ENCODE measurements at regions not wholly inside any gene's neighbourhood (a gene's known extent, or its start where the extent isn't known, plus 50 kb on each side); places are given as distances from the start of the nearest gene placed in this dataset.
"Not testable (repeated sequence)": the region's sequence is repeated elsewhere in the genome, so short reads cannot be mapped to it uniquely, and the experiment has no call there.

DNA sequence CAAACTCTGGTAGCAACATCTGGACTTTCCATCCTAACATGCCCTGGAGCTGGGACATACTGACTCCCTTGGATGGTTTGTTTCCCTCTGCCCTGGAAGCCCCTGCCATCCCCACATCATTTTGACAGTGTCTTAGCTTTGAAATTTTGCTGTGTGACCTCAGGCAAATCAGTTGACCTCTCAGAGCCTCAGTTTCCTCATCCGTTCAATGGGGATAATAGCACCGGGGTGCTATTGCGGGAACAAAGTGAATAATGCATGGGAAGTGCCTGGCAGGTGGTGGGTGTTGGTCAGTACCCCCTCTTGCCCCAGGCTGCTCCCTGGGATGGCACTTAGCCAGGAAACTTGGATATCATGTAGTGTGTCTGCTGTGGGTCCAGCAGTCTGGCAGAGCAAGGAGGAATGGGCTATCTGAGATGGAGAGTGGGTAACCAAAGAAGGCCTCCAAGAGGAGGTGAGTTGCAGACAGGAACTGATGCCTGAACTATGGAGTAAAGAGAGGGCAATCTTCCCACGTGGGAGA, 88.6 kb downstream of the MRPL14 start:
- TF ChIP-seq, protein P1, sequence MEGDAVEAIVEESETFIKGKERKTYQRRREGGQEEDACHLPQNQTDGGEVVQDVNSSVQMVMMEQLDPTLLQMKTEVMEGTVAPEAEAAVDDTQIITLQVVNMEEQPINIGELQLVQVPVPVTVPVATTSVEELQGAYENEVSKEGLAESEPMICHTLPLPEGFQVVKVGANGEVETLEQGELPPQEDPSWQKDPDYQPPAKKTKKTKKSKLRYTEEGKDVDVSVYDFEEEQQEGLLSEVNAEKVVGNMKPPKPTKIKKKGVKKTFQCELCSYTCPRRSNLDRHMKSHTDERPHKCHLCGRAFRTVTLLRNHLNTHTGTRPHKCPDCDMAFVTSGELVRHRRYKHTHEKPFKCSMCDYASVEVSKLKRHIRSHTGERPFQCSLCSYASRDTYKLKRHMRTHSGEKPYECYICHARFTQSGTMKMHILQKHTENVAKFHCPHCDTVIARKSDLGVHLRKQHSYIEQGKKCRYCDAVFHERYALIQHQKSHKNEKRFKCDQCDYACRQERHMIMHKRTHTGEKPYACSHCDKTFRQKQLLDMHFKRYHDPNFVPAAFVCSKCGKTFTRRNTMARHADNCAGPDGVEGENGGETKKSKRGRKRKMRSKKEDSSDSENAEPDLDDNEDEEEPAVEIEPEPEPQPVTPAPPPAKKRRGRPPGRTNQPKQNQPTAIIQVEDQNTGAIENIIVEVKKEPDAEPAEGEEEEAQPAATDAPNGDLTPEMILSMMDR (IDR thresholded peaks at IDR 0.05; ENCODE audit: extremely low read depth, low read depth, low read length), result no peak
- peak; percentile 42 for DNase-seq (ENCODE audit: insufficient read length, low spot score, missing footprints)
- no peaks in the 10 kb centered on the region for H4K20me1 ChIP-seq (ENCODE audit: insufficient read depth, low read length)
- H3K9me3 ChIP-seq (ENCODE audit: low read depth, low read length), result no peaks in the 10 kb centered on the region
- H3K4me2 ChIP-seq (ENCODE audit: insufficient read depth, low read length), result no peak overlapping the region
- no peak overlapping the region for H3K4me3 ChIP-seq (ENCODE audit: insufficient read depth, low read length)
- H3K27ac ChIP-seq (ENCODE audit: low read depth, low read length), result no peak overlapping the region
- H2AFZ ChIP-seq (ENCODE audit: low read length), result no peak overlapping the region
- H3K27me3 ChIP-seq (ENCODE audit: insufficient read depth, low read length), result no peaks in the 10 kb centered on the region
- no peaks in the 10 kb centered on the region for H3K36me3 ChIP-seq (ENCODE audit: insufficient read depth, low read length)
- H3K79me2 ChIP-seq (ENCODE audit: insufficient read depth, low read length), result no peaks in the 10 kb centered on the region
- H3K4me1 ChIP-seq (ENCODE audit: insufficient read depth, low read length), result peaks cover 57% of the 10 kb centered on the region

DNA sequence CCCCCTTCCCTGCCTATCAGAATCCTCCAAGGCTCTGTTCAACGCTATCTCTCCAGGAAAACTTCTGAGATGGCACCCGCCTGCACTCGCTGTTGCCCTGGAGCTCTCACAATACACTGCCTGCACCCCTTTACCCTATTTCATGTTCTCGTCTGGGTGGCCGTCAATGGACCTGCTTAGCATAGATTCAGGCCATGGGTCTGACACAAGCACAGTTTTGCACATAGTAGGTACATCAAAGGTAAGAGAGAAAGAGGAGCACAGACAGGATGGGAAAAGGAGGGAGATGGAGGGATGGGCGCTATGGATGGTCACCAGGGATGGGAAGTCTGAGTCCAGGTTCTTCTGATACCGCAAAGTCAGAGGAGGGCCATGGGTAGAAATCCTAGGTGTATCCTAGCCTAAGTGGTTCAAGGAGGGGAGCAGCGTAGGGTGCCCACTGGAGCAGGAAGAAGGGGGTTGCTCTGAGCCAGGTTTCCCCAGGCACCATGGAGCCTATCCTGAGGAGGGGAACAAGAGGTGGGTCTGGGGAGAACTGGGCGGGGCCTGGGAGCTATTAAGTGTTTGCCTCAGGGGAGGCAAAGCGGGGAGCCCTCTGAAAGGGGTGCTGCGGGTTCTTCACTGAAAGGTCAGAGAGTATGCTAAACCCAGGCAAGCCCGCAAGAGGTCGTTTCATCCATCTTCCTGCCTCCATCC, 89.3 kb downstream of the MRPL14 start:
- TF ChIP-seq, protein P1 (IDR thresholded peaks at IDR 0.05; ENCODE audit: extremely low read depth, low read depth, low read length), result no peak
- Histone ChIP-seq H3K9me3 (ENCODE audit: low read depth, low read length) (no peaks in the 10 kb centered on the region), H4K20me1 (ENCODE audit: insufficient read depth, low read length) (no peaks in the 10 kb centered on the region), H3K4me3 (ENCODE audit: insufficient read depth, low read length) (no peak overlapping the region), H3K4me1 (ENCODE audit: insufficient read depth, low read length) (peaks cover 51% of the 10 kb centered on the region), H3K4me2 (ENCODE audit: insufficient read depth, low read length) (no peak overlapping the region), H2AFZ (ENCODE audit: low read length) (no peak overlapping the region), H3K27me3 (ENCODE audit: insufficient read depth, low read length) (no peaks in the 10 kb centered on the region), H3K27ac (ENCODE audit: low read depth, low read length) (no peak overlapping the region), H3K79me2 (ENCODE audit: insufficient read depth, low read length) (no peaks in the 10 kb centered on the region), H3K36me3 (ENCODE audit: insufficient read depth, low read length) (no peaks in the 10 kb centered on the region)
- DNase-seq (ENCODE audit: insufficient read length, low spot score, missing footprints), result peak; percentile 13

DNA sequence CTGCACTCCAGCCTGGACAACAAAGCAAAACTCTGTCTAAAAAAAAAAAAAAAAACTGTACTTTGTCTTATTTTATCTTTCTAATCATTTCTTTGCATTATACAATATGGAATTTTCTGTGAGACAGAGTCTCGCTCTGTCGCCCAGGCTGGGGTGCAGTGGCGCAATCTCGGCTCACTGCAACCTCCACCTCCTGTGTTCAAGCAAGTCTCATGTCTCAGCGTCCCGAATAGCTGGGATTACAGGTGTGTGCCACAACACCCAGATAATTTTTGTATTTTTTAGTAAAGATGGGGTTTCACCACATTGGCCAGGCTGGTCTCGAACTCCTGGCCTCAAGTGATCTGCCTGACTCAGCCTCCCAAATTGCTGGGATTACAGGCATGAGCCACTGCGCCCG, 90.0 kb downstream of the MRPL14 start:
- H3K27ac ChIP-seq (ENCODE audit: low read depth, low read length); H3K79me2 ChIP-seq (ENCODE audit: insufficient read depth, low read length); H3K4me2 ChIP-seq (ENCODE audit: insufficient read depth, low read length); DNase-seq (ENCODE audit: insufficient read length, low spot score, missing footprints); H3K4me3 ChIP-seq (ENCODE audit: insufficient read depth, low read length); H3K27me3 ChIP-seq (ENCODE audit: insufficient read depth, low read length); H3K9me3 ChIP-seq (ENCODE audit: low read depth, low read length); H4K20me1 ChIP-seq (ENCODE audit: insufficient read depth, low read length); H3K36me3 ChIP-seq (ENCODE audit: insufficient read depth, low read length); H2AFZ ChIP-seq (ENCODE audit: low read length): not testable (repeated sequence)
- peaks cover 44% of the 10 kb centered on the region for H3K4me1 ChIP-seq (ENCODE audit: insufficient read depth, low read length)

DNA sequence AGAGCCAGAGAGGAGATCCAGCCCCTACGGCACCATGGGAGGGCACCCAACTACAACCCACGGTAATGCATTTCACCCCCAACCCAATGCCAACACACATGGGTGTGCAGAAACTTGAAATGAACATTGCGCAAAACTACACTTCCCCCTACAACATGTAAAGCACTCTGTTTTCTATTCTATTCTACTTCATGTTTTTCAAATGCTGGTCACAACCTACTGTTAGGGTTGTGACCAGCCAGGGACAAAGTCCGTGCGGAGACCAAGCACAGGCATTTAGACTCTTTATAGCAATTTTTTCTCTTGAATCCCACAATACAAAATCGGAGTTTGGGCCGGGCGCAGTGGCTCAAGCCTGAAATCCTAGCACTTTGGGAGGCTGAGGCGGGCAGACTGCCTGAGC, 90.6 kb downstream of the MRPL14 start:
- H3K4me1 ChIP-seq (ENCODE audit: insufficient read depth, low read length), result peaks cover 38% of the 10 kb centered on the region
- H3K9me3 ChIP-seq (ENCODE audit: low read depth, low read length), result no peaks in the 10 kb centered on the region
- no peaks in the 10 kb centered on the region for H3K36me3 ChIP-seq (ENCODE audit: insufficient read depth, low read length)
- no peaks in the 10 kb centered on the region for H4K20me1 ChIP-seq (ENCODE audit: insufficient read depth, low read length)
- no peak overlapping the region for H3K4me3 ChIP-seq (ENCODE audit: insufficient read depth, low read length)
- DNase-seq (ENCODE audit: insufficient read length, low spot score, missing footprints), result no peak
- no peaks in the 10 kb centered on the region for H3K79me2 ChIP-seq (ENCODE audit: insufficient read depth, low read length)
- H2AFZ ChIP-seq (ENCODE audit: low read length), result peak overlapping the region; percentile 45
- peak overlapping the region; percentile 59 for H3K27ac ChIP-seq (ENCODE audit: low read depth, low read length)
- no peaks in the 10 kb centered on the region for H3K27me3 ChIP-seq (ENCODE audit: insufficient read depth, low read length)
- H3K4me2 ChIP-seq (ENCODE audit: insufficient read depth, low read length), result no peak overlapping the region
- TF ChIP-seq, protein P1 (IDR thresholded peaks at IDR 0.05; ENCODE audit: extremely low read depth, low read depth, low read length), result no peak

Data from osteoblast (primary cell).